Psoas muscle (tissue), 7 donors: ENCODE measurements at regions not wholly inside any gene's neighbourhood (a gene's known extent, or its start where the extent isn't known, plus 50 kb on each side); places are given as distances from the start of the nearest gene placed in this dataset.

ENCODE experiments used
- ATAC-seq, 4 donors: fragments of 200-7000 bp; cut with Tn5 transposase; one replicate each; pipeline ENCODE4 v1.9.1; 2020; ENCODE audit warnings: moderate library complexity in 3 of 4, mild to moderate bottlenecking in 2 of 4
- DNase-seq, 2 donors: peaks; one replicate each; pipeline ENCODE4 v3.0.0-alpha.2; 2020
- H3K27ac ChIP-seq: fragments of 200-600 bp; one replicate; pipeline ENCODE4 v1.8.0; 2022
- H3K27me3 ChIP-seq, 3 donors: fragments of 200-600 bp in 1 of 3; one replicate each; pipeline versions ENCODE4 v1.6.1 to v1.8.0; 2013 to 2022; ENCODE audit warnings: low read length in 2 of 3, mild to moderate bottlenecking in 2 of 3, moderate library complexity in 1 of 3; ENCODE audit not compliant: insufficient read depth in 3 of 3
- H3K36me3 ChIP-seq, 2 donors: fragments of 200-600 bp in 1 of 2; one replicate each; pipeline versions ENCODE4 v1.6.1 to v1.8.0; 2013 to 2022; ENCODE audit warnings: low read depth in 1 of 2, mild to moderate bottlenecking in 1 of 2, moderate library complexity in 1 of 2; ENCODE audit not compliant: insufficient read depth in 1 of 2
- H3K4me1 ChIP-seq: fragments of 200-600 bp; one replicate; pipeline ENCODE4 v1.8.0; 2022
- H3K4me3 ChIP-seq: fragments of 200-600 bp; one replicate; pipeline ENCODE4 v1.8.0; 2022; ENCODE audit warnings: mild to moderate bottlenecking
- H3K9me3 ChIP-seq: fragments of 200-600 bp; one replicate; pipeline ENCODE4 v1.8.0; 2022
- CTCF ChIP-seq: fragments of 200-600 bp; IDR thresholded peaks from one replicate; pipeline ENCODE4 v1.8.0; 2022; ENCODE audit warnings: antibody characterized with exemption
- WGBS, 3 donors: extraction: QIAGEN DNeasy Blood & Tissue Kit; methylation state at CpG; one replicate each; pipeline versions ENCODE4 v1.1.6 to v1.1.7; 2013; 5-methylcytosine and 5-hydroxymethylcytosine counted together
- intact Hi-C, 2 donors: fragments of 100-400 bp; cut with DNase I; formaldehyde crosslinking; loops; one replicate each; pipeline versions ENCODE4 v1.11.0 to v1.14.2; 2022
- donor health status: healthy with polysubstance abuse.
- donor health status: DM: no; HTN: no; CAD: no; lungs with moderate emphysema.
- donor health status: Bipolar disorder and iron deficiency.
- donor health status: healthy.
- donor health status: DM: yes; HTN: yes; CAD: no.
- donor health status: DM: no; HTN: no; CAD: no.
- donor health status: DM: yes; HTN: yes; CAD: no.

- DNase-seq (no peak), ATAC-seq (no peak)
- TF ChIP-seq CTCF = peak; percentile 26
- Histone ChIP-seq H3K27me3 (no peaks in the 10 kb centered on the region), H3K9me3 (no peaks in the 10 kb centered on the region), H3K36me3 (no peaks in the 10 kb centered on the region), H3K4me1 (no peaks in the 10 kb centered on the region), H3K27ac (no peak overlapping the region), H3K4me3 (no peak overlapping the region)
- intact Hi-C loops = no loop called here
- 58 to 65% (median 60%) methylated on average over 12 of the region's 12 CpGs for WGBS, 3 donors
Observed at GRCh38 chr15:94576889-94577533, 345.6 kb downstream of the MCTP2 start.

- no peaks in the 10 kb centered on the region for H3K4me1 ChIP-seq
- H3K27ac ChIP-seq = no peak overlapping the region
- no peaks in the 10 kb centered on the region for H3K27me3 ChIP-seq
- 64 to 72% (median 69%) methylated on average over 4 to 5 of the region's 5 CpGs for WGBS, 3 donors
- DNase-seq (no peak), ATAC-seq (no peak)
- intact Hi-C loops = no loop called here
- H3K4me3 ChIP-seq = no peak overlapping the region
- H3K9me3 ChIP-seq = no peaks in the 10 kb centered on the region
- H3K36me3 ChIP-seq = no peaks in the 10 kb centered on the region
- no peak for TF ChIP-seq CTCF
Observed at GRCh38 chr15:94579286-94579685, 347.9 kb downstream of the MCTP2 start.

- no peak overlapping the region for H3K4me3 ChIP-seq
- 62 to 68% (median 66%) methylated on average over 12 of the region's 12 CpGs for WGBS, 3 donors
- no peak for TF ChIP-seq CTCF
- intact Hi-C loops = no loop called here
- H3K27me3 ChIP-seq = no peaks in the 10 kb centered on the region
- DNase-seq (no peak), ATAC-seq (no peak)
- H3K4me1 ChIP-seq = no peaks in the 10 kb centered on the region
- no peaks in the 10 kb centered on the region for H3K9me3 ChIP-seq
- H3K27ac ChIP-seq = no peak overlapping the region
- no peaks in the 10 kb centered on the region for H3K36me3 ChIP-seq
Observed at GRCh38 chr15:94580211-94580885, 349.0 kb downstream of the MCTP2 start.

GRCh38 chr15:94582368-94582767 is 351.0 kb downstream of the MCTP2 start:
- no peaks in the 10 kb centered on the region for H3K36me3 ChIP-seq
- intact Hi-C loops = no loop called here
- H3K4me1 ChIP-seq = no peaks in the 10 kb centered on the region
- H3K4me3 ChIP-seq = no peak overlapping the region
- H3K27ac ChIP-seq = no peak overlapping the region
- DNase-seq (no peak), ATAC-seq (no peak)
- 33 to 39% (median 36%) methylated on average over 3 of the region's 3 CpGs for WGBS, 3 donors
- no peaks in the 10 kb centered on the region for H3K27me3 ChIP-seq
- H3K9me3 ChIP-seq = no peaks in the 10 kb centered on the region
- TF ChIP-seq CTCF = no peak
